ENCODE measurements at regions not wholly inside any gene's neighbourhood (a gene's known extent, or its start where the extent isn't known, plus 50 kb on each side); places are given as distances from the start of the nearest gene placed in this dataset.
"Not testable (repeated sequence)": the region's sequence is repeated elsewhere in the genome, so short reads cannot be mapped to it uniquely, and the experiment has no call there.

DNA sequence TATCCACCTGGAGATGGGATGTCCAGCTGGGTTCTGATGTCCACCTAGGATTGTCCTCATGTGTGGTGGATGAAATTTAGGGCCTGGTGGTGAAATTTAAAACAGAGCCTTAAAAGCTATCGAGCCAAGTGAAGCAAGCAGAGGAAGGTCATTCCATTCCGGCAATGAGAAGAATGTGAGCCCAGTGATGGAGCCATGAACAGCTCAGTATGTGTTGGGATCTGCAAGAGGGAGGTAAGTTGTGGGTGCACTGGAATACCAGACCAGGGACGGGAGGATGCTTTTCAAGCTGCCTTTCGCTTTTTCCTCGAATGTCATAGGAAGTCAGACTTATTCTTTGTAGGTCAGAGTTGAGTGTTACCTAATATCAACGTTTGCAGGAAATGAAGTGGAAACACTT is 80.6 kb upstream of the THOC3 start:
- TF ChIP-seq, protein P1, sequence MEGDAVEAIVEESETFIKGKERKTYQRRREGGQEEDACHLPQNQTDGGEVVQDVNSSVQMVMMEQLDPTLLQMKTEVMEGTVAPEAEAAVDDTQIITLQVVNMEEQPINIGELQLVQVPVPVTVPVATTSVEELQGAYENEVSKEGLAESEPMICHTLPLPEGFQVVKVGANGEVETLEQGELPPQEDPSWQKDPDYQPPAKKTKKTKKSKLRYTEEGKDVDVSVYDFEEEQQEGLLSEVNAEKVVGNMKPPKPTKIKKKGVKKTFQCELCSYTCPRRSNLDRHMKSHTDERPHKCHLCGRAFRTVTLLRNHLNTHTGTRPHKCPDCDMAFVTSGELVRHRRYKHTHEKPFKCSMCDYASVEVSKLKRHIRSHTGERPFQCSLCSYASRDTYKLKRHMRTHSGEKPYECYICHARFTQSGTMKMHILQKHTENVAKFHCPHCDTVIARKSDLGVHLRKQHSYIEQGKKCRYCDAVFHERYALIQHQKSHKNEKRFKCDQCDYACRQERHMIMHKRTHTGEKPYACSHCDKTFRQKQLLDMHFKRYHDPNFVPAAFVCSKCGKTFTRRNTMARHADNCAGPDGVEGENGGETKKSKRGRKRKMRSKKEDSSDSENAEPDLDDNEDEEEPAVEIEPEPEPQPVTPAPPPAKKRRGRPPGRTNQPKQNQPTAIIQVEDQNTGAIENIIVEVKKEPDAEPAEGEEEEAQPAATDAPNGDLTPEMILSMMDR (IDR thresholded peaks at IDR 0.05; ENCODE audit: insufficient read depth, low read depth, low read length), result not testable (repeated sequence)
- TF ChIP-seq EZH2 (IDR thresholded peaks at IDR 0.05; ENCODE audit: insufficient read depth, low read length), result not testable (repeated sequence)
